Prostate gland (tissue), 2 donors: ENCODE measurements at regions not wholly inside any gene's neighbourhood (a gene's known extent, or its start where the extent isn't known, plus 50 kb on each side); places are given as distances from the start of the nearest gene placed in this dataset.

Experiments
- DNase-seq: peaks from one replicate; pipeline ENCODE4 v3.0.0-alpha.2; 2019; ENCODE audit warnings: low spot score
- H3K27ac ChIP-seq, 2 donors: fragments of 200-600 bp; sonication (generic); 2 replicates each; pipeline ENCODE4 v1.5.1; 2017 to 2019
- H3K27me3 ChIP-seq: fragments of 200-600 bp; sonication (generic); replicated peaks from 2 replicates; pipeline ENCODE4 v1.5.1; 2019; ENCODE audit not compliant: insufficient read depth
- H3K36me3 ChIP-seq, 2 donors: fragments of 200-600 bp; sonication (generic); 1 replicate in 1 of 2; 2 replicates in 1 of 2; pipeline versions ENCODE4 v1.5.1 to v1.8.1; 2017 to 2019
- H3K4me1 ChIP-seq: fragments of 200-600 bp; sonication (generic); replicated peaks from 2 replicates; pipeline ENCODE4 v1.5.1; 2019
- H3K4me3 ChIP-seq, 2 donors: fragments of 200-600 bp; sonication (generic); 2 replicates each; pipeline ENCODE4 v1.5.1; 2017 to 2019
- H3K9me3 ChIP-seq: fragments of 200-600 bp; sonication (generic); 2 replicates; pipeline ENCODE4 v1.5.1; 2017
- CTCF ChIP-seq, 4 experiments: fragments of 200-600 bp in 2 of 4; fragments of 450-650 bp in 2 of 4; sonication (generic) in 2 of 4; IDR thresholded peaks; 1 replicate in 3 of 4; 2 replicates in 1 of 4; pipeline ENCODE4 v1.5.1; 2016 to 2019; ENCODE audit warnings: antibody characterized with exemption in 4 of 4, mild to moderate bottlenecking in 2 of 4, moderate library complexity in 2 of 4
- POLR2A ChIP-seq: fragments of 450-650 bp; IDR thresholded peaks from one replicate; pipeline ENCODE4 v1.6.1; 2016; ENCODE audit warnings: antibody characterized with exemption, mild to moderate bottlenecking
- POLR2AphosphoS5 ChIP-seq: sonication (generic); formaldehyde crosslinking; IDR thresholded peaks from one replicate; pipeline ENCODE4 v1.6.1; 2017; ENCODE audit warnings: antibody characterized with exemption
- WGBS: methylation state at CpG from one replicate; pipeline ENCODE4 v1.1.5; 2018; 5-methylcytosine and 5-hydroxymethylcytosine counted together
- intact Hi-C: fragments of 100-400 bp; cut with DNase I; formaldehyde crosslinking; loops from one replicate; pipeline ENCODE4 v1.14.2; 2022

- no peak for DNase-seq
- no peaks in the 10 kb centered on the region for H3K4me1 ChIP-seq
- H3K36me3 ChIP-seq: no peaks in the 10 kb centered on the region
- no peaks in the 10 kb centered on the region for H3K27me3 ChIP-seq
- intact Hi-C loops: loop anchor here (5.0 kb wide), 3 partner anchors 232 to 527 kb away; no protein-coding TSS in a partner anchor
- 77% methylated on average over 2 of the region's 2 CpGs for WGBS
- no peak overlapping the region for H3K27ac ChIP-seq
- TF ChIP-seq POLR2A: no peak
- no peak for TF ChIP-seq POLR2AphosphoS5
- no peak for TF ChIP-seq CTCF (IDR thresholded peaks at IDR 0.05)
- no peak overlapping the region for H3K4me3 ChIP-seq
- no peaks in the 10 kb centered on the region for H3K9me3 ChIP-seq
Observed at GRCh38 chr2:133884739-133885381, 316.6 kb upstream of the NCKAP5 start.

- TF ChIP-seq POLR2AphosphoS5: no peak
- TF ChIP-seq CTCF (IDR thresholded peaks at IDR 0.05): no peak
- no peak for TF ChIP-seq POLR2A
- H3K27me3 ChIP-seq: no peaks in the 10 kb centered on the region
- H3K4me3 ChIP-seq: no peak overlapping the region
- DNase-seq: no peak
- intact Hi-C loops: loop anchor here (5.0 kb wide), 3 partner anchors 231 to 526 kb away; no protein-coding TSS in a partner anchor
- H3K9me3 ChIP-seq: no peaks in the 10 kb centered on the region
- H3K36me3 ChIP-seq: no peaks in the 10 kb centered on the region
- 39% methylated on average over 5 of the region's 5 CpGs for WGBS
- H3K27ac ChIP-seq: no peak overlapping the region
- no peaks in the 10 kb centered on the region for H3K4me1 ChIP-seq
Observed at GRCh38 chr2:133885847-133886246, 317.6 kb upstream of the NCKAP5 start.

GRCh38 chr2:133886735-133887675, 318.7 kb upstream of the NCKAP5 start:
- no peaks in the 10 kb centered on the region for H3K9me3 ChIP-seq
- intact Hi-C loops: loop anchor here (5.0 kb wide), 3 partner anchors 230 to 525 kb away; no protein-coding TSS in a partner anchor
- H3K27ac ChIP-seq: no peak overlapping the region
- no peak overlapping the region for H3K4me3 ChIP-seq
- WGBS: 28% methylated on average over 19 of the region's 19 CpGs
- H3K27me3 ChIP-seq: no peaks in the 10 kb centered on the region
- TF ChIP-seq POLR2A: no peak
- peak in 3 of 4 experiments; percentile 47 to 57 (median 56) for TF ChIP-seq CTCF (IDR thresholded peaks at IDR 0.05)
- no peaks in the 10 kb centered on the region for H3K36me3 ChIP-seq
- DNase-seq: peak; percentile 71
- H3K4me1 ChIP-seq: no peaks in the 10 kb centered on the region

GRCh38 chr2:133887676-133888040, 319.4 kb upstream of the NCKAP5 start:
- no peak for DNase-seq
- H3K4me1 ChIP-seq: no peaks in the 10 kb centered on the region
- H3K27ac ChIP-seq: no peak overlapping the region
- intact Hi-C loops: loop anchor here (5.0 kb wide), 3 partner anchors 230 to 525 kb away; no protein-coding TSS in a partner anchor
- TF ChIP-seq CTCF (IDR thresholded peaks at IDR 0.05): no peak
- no peak for TF ChIP-seq POLR2A
- TF ChIP-seq POLR2AphosphoS5: no peak
- H3K27me3 ChIP-seq: no peaks in the 10 kb centered on the region
- 63% methylated on average over 4 of the region's 4 CpGs for WGBS
- H3K9me3 ChIP-seq: no peaks in the 10 kb centered on the region
- no peak overlapping the region for H3K4me3 ChIP-seq
- no peaks in the 10 kb centered on the region for H3K36me3 ChIP-seq
